Neural crest cell (in vitro differentiated cells): ENCODE measurements at regions not wholly inside any gene's neighbourhood (a gene's known extent, or its start where the extent isn't known, plus 50 kb on each side); places are given as distances from the start of the nearest gene placed in this dataset.

ENCODE experiments used
- DNase-seq: peaks from one replicate; pipeline ENCODE4 v3.0.0; 2021; ENCODE audit warnings: low read depth, mixed read lengths, low spot score
- H3K27ac Mint-ChIP-seq: one replicate; pipeline ENCODE4 v1.8.0; 2021; ENCODE audit warnings: mild to moderate bottlenecking, mixed read lengths; ENCODE audit not compliant: unreplicated experiment
- H3K27me3 Mint-ChIP-seq: 2 replicates; pipeline ENCODE4 v1.8.0; 2021; ENCODE audit warnings: low read depth, mild to moderate bottlenecking, mixed read lengths
- H3K36me3 Mint-ChIP-seq: 2 replicates; pipeline ENCODE4 v1.8.0; 2021; ENCODE audit warnings: low read depth, mild to moderate bottlenecking, mixed read lengths
- H3K4me1 Mint-ChIP-seq: 2 replicates; pipeline ENCODE4 v1.8.0; 2021; ENCODE audit warnings: mixed read lengths
- H3K4me3 Mint-ChIP-seq: one replicate; pipeline ENCODE4 v1.8.0; 2021; ENCODE audit warnings: mild to moderate bottlenecking, mixed read lengths
- H3K9me3 Mint-ChIP-seq: 2 replicates; pipeline ENCODE4 v1.8.0; 2021; ENCODE audit warnings: mixed read lengths
- TF ChIP-seq, protein P1 (sequence below): fragments of 200-600 bp; sonication (generic); conservative IDR thresholded peaks from 2 replicates; pipeline ENCODE4 v1.5.0; 2021; ENCODE audit warnings: antibody characterized with exemption, mild to moderate bottlenecking

- peaks cover 40% of the 10 kb centered on the region for H3K4me1 Mint-ChIP-seq
- TF ChIP-seq, protein P1, sequence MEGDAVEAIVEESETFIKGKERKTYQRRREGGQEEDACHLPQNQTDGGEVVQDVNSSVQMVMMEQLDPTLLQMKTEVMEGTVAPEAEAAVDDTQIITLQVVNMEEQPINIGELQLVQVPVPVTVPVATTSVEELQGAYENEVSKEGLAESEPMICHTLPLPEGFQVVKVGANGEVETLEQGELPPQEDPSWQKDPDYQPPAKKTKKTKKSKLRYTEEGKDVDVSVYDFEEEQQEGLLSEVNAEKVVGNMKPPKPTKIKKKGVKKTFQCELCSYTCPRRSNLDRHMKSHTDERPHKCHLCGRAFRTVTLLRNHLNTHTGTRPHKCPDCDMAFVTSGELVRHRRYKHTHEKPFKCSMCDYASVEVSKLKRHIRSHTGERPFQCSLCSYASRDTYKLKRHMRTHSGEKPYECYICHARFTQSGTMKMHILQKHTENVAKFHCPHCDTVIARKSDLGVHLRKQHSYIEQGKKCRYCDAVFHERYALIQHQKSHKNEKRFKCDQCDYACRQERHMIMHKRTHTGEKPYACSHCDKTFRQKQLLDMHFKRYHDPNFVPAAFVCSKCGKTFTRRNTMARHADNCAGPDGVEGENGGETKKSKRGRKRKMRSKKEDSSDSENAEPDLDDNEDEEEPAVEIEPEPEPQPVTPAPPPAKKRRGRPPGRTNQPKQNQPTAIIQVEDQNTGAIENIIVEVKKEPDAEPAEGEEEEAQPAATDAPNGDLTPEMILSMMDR: no peak
- H3K27ac Mint-ChIP-seq: no peak overlapping the region
- no peaks in the 10 kb centered on the region for H3K36me3 Mint-ChIP-seq
- no peaks in the 10 kb centered on the region for H3K9me3 Mint-ChIP-seq
- H3K27me3 Mint-ChIP-seq: no peaks in the 10 kb centered on the region
- DNase-seq: no peak
- H3K4me3 Mint-ChIP-seq: no peak overlapping the region
Observed at GRCh38 chr1:178644308-178645120, 80.5 kb upstream of the RALGPS2 start.

GRCh38 chr1:178645157-178645807 is 79.8 kb upstream of the RALGPS2 start:
- no peaks in the 10 kb centered on the region for H3K9me3 Mint-ChIP-seq
- H3K27ac Mint-ChIP-seq: peak overlapping the region; percentile 73
- peaks cover 44% of the 10 kb centered on the region for H3K4me1 Mint-ChIP-seq
- DNase-seq: no peak
- TF ChIP-seq, protein P1: no peak
- H3K36me3 Mint-ChIP-seq: no peaks in the 10 kb centered on the region
- peak overlapping the region; percentile 1 for H3K4me3 Mint-ChIP-seq
- H3K27me3 Mint-ChIP-seq: no peaks in the 10 kb centered on the region

GRCh38 chr1:178645808-178646200 is 79.2 kb upstream of the RALGPS2 start:
- Mint-ChIP-seq H3K4me1 (peaks cover 48% of the 10 kb centered on the region), H3K36me3 (no peaks in the 10 kb centered on the region), H3K4me3 (no peak overlapping the region), H3K27ac (no peak overlapping the region), H3K9me3 (no peaks in the 10 kb centered on the region), H3K27me3 (no peaks in the 10 kb centered on the region)
- DNase-seq: no peak
- TF ChIP-seq, protein P1: no peak

DNA sequence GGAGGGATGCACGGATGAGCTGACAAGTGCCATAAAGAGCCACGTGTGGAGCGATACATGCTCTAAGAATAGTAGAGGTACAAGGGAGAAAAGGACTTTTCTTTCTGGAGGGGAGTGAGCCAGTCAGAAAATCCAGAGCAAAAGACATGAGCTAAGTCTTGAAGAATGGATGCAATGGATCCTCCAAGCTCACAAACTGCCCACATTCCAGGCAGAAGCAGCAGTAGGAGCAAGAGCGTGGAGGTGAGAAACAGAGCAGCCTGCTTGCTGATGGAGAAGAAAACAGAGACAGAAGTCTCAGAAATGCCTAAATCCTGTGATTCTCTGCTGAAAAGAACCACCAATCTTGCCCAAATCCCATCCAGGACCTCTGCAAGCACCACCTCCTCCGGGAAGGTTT is 78.2 kb upstream of the RALGPS2 start:
- H3K27ac Mint-ChIP-seq: no peak overlapping the region
- H3K36me3 Mint-ChIP-seq: no peaks in the 10 kb centered on the region
- peaks cover 58% of the 10 kb centered on the region for H3K4me1 Mint-ChIP-seq
- no peak for DNase-seq
- no peaks in the 10 kb centered on the region for H3K9me3 Mint-ChIP-seq
- no peak overlapping the region for H3K4me3 Mint-ChIP-seq
- H3K27me3 Mint-ChIP-seq: no peaks in the 10 kb centered on the region
- TF ChIP-seq, protein P1: no peak

- TF ChIP-seq, protein P1: no peak
- no peaks in the 10 kb centered on the region for H3K27me3 Mint-ChIP-seq
- no peak for DNase-seq
- H3K27ac Mint-ChIP-seq: no peak overlapping the region
- no peak overlapping the region for H3K4me3 Mint-ChIP-seq
- H3K4me1 Mint-ChIP-seq: peaks cover 66% of the 10 kb centered on the region
- H3K36me3 Mint-ChIP-seq: no peaks in the 10 kb centered on the region
- no peaks in the 10 kb centered on the region for H3K9me3 Mint-ChIP-seq
Observed at GRCh38 chr1:178648151-178648550, 76.9 kb upstream of the RALGPS2 start.
